GM12865 (cell line): ENCODE measurements at regions not wholly inside any gene's neighbourhood (a gene's known extent, or its start where the extent isn't known, plus 50 kb on each side); places are given as distances from the start of the nearest gene placed in this dataset.

ENCODE experiments used
- DNase-seq: peaks from one replicate; pipeline ENCODE4 v3.0.0; 2010; ENCODE audit warnings: low read depth
- H3K4me3 ChIP-seq: 2 replicates; pipeline ENCODE4 v1.5.1; 2011; ENCODE audit warnings: mild to moderate bottlenecking, low read depth, low read length, control low read depth
- TF ChIP-seq, protein P1 (sequence below): IDR thresholded peaks from 2 replicates; pipeline ENCODE4 v1.5.1; 2011; ENCODE audit warnings: low read length, control low read depth, low read depth, inconsistent platforms; ENCODE audit not compliant: insufficient read depth; ENCODE audit errors: missing control alignments

- TF ChIP-seq, protein P1, sequence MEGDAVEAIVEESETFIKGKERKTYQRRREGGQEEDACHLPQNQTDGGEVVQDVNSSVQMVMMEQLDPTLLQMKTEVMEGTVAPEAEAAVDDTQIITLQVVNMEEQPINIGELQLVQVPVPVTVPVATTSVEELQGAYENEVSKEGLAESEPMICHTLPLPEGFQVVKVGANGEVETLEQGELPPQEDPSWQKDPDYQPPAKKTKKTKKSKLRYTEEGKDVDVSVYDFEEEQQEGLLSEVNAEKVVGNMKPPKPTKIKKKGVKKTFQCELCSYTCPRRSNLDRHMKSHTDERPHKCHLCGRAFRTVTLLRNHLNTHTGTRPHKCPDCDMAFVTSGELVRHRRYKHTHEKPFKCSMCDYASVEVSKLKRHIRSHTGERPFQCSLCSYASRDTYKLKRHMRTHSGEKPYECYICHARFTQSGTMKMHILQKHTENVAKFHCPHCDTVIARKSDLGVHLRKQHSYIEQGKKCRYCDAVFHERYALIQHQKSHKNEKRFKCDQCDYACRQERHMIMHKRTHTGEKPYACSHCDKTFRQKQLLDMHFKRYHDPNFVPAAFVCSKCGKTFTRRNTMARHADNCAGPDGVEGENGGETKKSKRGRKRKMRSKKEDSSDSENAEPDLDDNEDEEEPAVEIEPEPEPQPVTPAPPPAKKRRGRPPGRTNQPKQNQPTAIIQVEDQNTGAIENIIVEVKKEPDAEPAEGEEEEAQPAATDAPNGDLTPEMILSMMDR, result no peak
- no peak for DNase-seq
These were observed 293.1 kb upstream of the CDH6 start for GRCh38 chr5:30900367-30900766.

DNA sequence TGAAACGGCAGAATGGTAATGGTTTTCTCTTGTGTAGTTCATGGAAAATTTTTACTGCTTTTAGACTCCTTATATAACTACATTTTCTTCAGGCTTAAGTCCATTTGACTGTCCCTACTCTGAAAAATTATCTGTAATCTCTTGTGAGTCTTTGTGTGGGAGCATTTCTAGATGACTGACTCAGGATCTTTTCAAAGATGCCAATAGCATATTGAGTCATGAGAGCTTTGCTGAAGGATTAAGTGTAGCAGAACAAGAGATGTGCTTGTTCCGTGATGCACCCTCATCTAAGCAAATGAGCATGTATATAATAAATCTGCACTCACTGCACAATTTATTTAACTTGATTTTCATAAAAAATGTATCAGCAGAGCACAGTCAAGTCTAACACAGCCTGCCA, 298.7 kb upstream of the CDH6 start:
- H3K4me3 ChIP-seq, result no peak overlapping the region
- no peak for DNase-seq
- TF ChIP-seq, protein P1, result no peak

More at GRCh38 chr5:30900367-30900766, 293.1 kb upstream of the CDH6 start:
- H3K4me3 ChIP-seq, result no peak overlapping the region

GRCh38 chr5:30891660-30892059, 301.8 kb upstream of the CDH6 start:
- H3K4me3 ChIP-seq, result no peak overlapping the region
- TF ChIP-seq, protein P1, result no peak
- DNase-seq, result no peak

GRCh38 chr5:30890377-30890776, 303.1 kb upstream of the CDH6 start:
- no peak overlapping the region for H3K4me3 ChIP-seq
- no peak for DNase-seq
- TF ChIP-seq, protein P1, result no peak

DNA sequence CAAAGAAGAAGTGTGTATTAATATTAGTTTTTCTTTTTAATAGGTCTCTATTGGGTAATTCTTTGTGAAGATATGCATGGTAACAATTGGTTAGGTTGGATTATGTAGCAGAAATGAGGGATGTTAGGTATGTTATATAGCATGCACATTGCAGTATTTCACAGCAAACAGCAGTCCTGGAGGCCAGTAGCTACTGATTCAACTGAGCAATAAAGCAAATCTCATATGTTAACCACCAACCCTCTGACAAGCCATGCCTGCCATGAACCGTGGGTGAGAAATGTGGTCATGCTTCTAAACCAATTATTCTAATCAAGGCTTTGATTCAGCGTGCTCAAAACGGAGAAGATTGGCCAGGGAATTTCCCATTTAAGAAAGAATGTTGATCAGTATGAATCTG, 313.0 kb upstream of the CDH6 start:
- TF ChIP-seq, protein P1, result no peak
- H3K4me3 ChIP-seq, result no peak overlapping the region
- no peak for DNase-seq

GRCh38 chr5:30879887-30880286, 313.6 kb upstream of the CDH6 start:
- TF ChIP-seq, protein P1, result no peak
- DNase-seq, result no peak
- no peak overlapping the region for H3K4me3 ChIP-seq

DNA sequence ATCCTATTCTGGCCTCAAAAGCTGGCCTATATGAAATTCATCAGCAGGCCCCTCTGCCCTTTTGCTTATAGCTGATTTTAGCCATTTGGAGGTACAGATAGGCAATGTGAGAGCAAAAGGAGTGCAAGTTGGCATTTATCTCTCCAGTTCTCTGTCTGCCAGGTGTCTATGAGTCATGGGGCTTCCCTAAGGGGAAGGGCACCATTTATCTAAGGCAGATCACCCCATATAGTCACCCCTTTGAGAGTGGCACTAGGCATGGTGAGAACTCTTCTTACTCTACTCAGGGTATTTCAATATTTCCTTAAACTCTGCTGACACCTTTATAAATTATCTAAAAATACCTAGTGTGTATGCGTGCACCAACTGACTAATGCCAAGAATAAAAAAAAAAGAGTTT, 314.7 kb upstream of the CDH6 start:
- no peak for DNase-seq
- TF ChIP-seq, protein P1, result no peak
- H3K4me3 ChIP-seq, result no peak overlapping the region
